WTC11 (cell line): ENCODE measurements at regions not wholly inside any gene's neighbourhood (a gene's known extent, or its start where the extent isn't known, plus 50 kb on each side); places are given as distances from the start of the nearest gene placed in this dataset.

Experiments used
- ATAC-seq: fragments of 200-7000 bp; cut with Tn5 transposase; 2 replicates; pipeline ENCODE4 v1.10.0; 2021; ENCODE audit warnings: mild to moderate bottlenecking, moderate library complexity
- CTCF ChIA-PET: fragments of 300-600 bp; sonication (Branson Sonifier 250); formaldehyde crosslinking; loops from one replicate; lab custom pipeline; 2021; ENCODE audit warnings: antibody characterized with exemption; lab: Charles Lee
- POLR2A ChIA-PET: fragments of 350-600 bp; sonication (Branson Sonifier 250); formaldehyde crosslinking; loops from one replicate; lab custom pipeline; 2021; ENCODE audit warnings: antibody characterized with exemption; lab: Charles Lee
- DNase-seq: peaks from one replicate; pipeline ENCODE4 v3.0.0; 2021; ENCODE audit warnings: low spot score
- H3K27ac Mint-ChIP-seq: 2 replicates; pipeline ENCODE4 v1.8.0; 2021; ENCODE audit warnings: mixed read lengths
- H3K27me3 Mint-ChIP-seq: 2 replicates; pipeline ENCODE4 v1.8.0; 2021; ENCODE audit warnings: low read depth, mild to moderate bottlenecking, moderate library complexity, mixed read lengths
- H3K36me3 Mint-ChIP-seq: 2 replicates; pipeline ENCODE4 v1.8.0; 2021; ENCODE audit warnings: mixed read lengths
- H3K4me1 Mint-ChIP-seq: 2 replicates; pipeline ENCODE4 v1.8.0; 2022; ENCODE audit warnings: mixed read lengths
- H3K4me3 Mint-ChIP-seq: 2 replicates; pipeline ENCODE4 v1.8.0; 2021; ENCODE audit warnings: mild to moderate bottlenecking, moderate library complexity, mixed read lengths
- H3K9me3 Mint-ChIP-seq: 2 replicates; pipeline ENCODE4 v1.8.0; 2021; ENCODE audit warnings: mixed read lengths
- ATF1 ChIP-seq: sonication (generic); formaldehyde crosslinking; IDR thresholded peaks from 2 replicates; pipeline ENCODE4 v1.8.1; 2023; ENCODE audit warnings: mild to moderate bottlenecking, moderate library complexity, missing genetic modification reagents
- CREB1 ChIP-seq: sonication (generic); formaldehyde crosslinking; IDR thresholded peaks from 2 replicates; pipeline ENCODE4 v1.8.0; 2023; ENCODE audit warnings: mild to moderate bottlenecking, missing genetic modification reagents
- GRHL2 ChIP-seq: fragments of 250-450 bp; sonication (Bioruptor Pico); IDR thresholded peaks from 2 replicates; pipeline ENCODE4 v1.8.0; 2022; ENCODE audit warnings: mild to moderate bottlenecking, moderate library complexity; ENCODE audit not compliant: insufficient replicate concordance, severe bottlenecking
- GTF2I ChIP-seq: fragments of 250-450 bp; sonication (Bioruptor Pico); conservative IDR thresholded peaks from 2 replicates; pipeline ENCODE4 v1.4.0; 2021; ENCODE audit warnings: mild to moderate bottlenecking
- IRF2 ChIP-seq: sonication (generic); formaldehyde crosslinking; IDR thresholded peaks from 2 replicates; pipeline ENCODE4 v1.8.0; 2022; ENCODE audit warnings: low read depth, missing genetic modification reagents, borderline replicate concordance
- NR1H2 ChIP-seq: sonication (generic); formaldehyde crosslinking; IDR thresholded peaks from 2 replicates; pipeline ENCODE4 v1.9.0; 2021; ENCODE audit warnings: mild to moderate bottlenecking, moderate library complexity, missing genetic modification reagents
- RELA ChIP-seq: sonication (generic); formaldehyde crosslinking; IDR thresholded peaks from 2 replicates; pipeline ENCODE4 v1.8.1; 2022; ENCODE audit warnings: missing genetic modification reagents, mild to moderate bottlenecking, borderline replicate concordance
- SMAD4 ChIP-seq: sonication (generic); formaldehyde crosslinking; IDR thresholded peaks from 2 replicates; pipeline ENCODE4 v1.8.0; 2022; ENCODE audit warnings: mild to moderate bottlenecking, missing genetic modification reagents
- TEAD1 ChIP-seq: sonication (generic); formaldehyde crosslinking; IDR thresholded peaks from 2 replicates; pipeline ENCODE4 v1.8.0; 2022; ENCODE audit warnings: mild to moderate bottlenecking, missing genetic modification reagents
- ZBTB21 ChIP-seq: sonication (generic); formaldehyde crosslinking; IDR thresholded peaks from 2 replicates; pipeline ENCODE4 v1.8.1; 2023; ENCODE audit warnings: mild to moderate bottlenecking, missing genetic modification reagents, borderline replicate concordance
- ZNF317 ChIP-seq: sonication (generic); formaldehyde crosslinking; IDR thresholded peaks from 2 replicates; pipeline ENCODE4 v1.8.1; 2023; ENCODE audit warnings: low read depth, mild to moderate bottlenecking, moderate library complexity, missing genetic modification reagents, borderline replicate concordance
- ZNF671 ChIP-seq: fragments of 250-450 bp; sonication (Bioruptor Pico); IDR thresholded peaks from 2 replicates; pipeline ENCODE4 v1.8.0; 2021; ENCODE audit warnings: mild to moderate bottlenecking
- TF ChIP-seq, protein P1 (sequence below): sonication (generic); formaldehyde crosslinking; IDR thresholded peaks from 2 replicates; pipeline ENCODE4 v1.8.1; 2023; ENCODE audit warnings: mild to moderate bottlenecking, missing genetic modification reagents, borderline replicate concordance
- TF ChIP-seq, protein P2 (sequence below): fragments of 200-600 bp; IDR thresholded peaks from 2 replicates; pipeline ENCODE4 v1.8.0; 2022; ENCODE audit warnings: antibody characterized with exemption
- TF ChIP-seq, protein P3 (sequence below): sonication (generic); formaldehyde crosslinking; IDR thresholded peaks from 2 replicates; pipeline ENCODE4 v1.8.1; 2023; ENCODE audit warnings: mild to moderate bottlenecking, missing genetic modification reagents
- TF ChIP-seq, protein P4 (sequence below): sonication (generic); formaldehyde crosslinking; IDR thresholded peaks from 2 replicates; pipeline ENCODE4 v1.8.1; 2023; ENCODE audit warnings: mild to moderate bottlenecking, moderate library complexity, missing genetic modification reagents
- TF ChIP-seq, protein P5 (sequence below): fragments of 250-450 bp; sonication (Bioruptor Pico); IDR thresholded peaks from 2 replicates; pipeline ENCODE4 v2.1.2; 2022; ENCODE audit warnings: mild to moderate bottlenecking, moderate library complexity
- TF ChIP-seq, protein P6 (sequence below): sonication (generic); formaldehyde crosslinking; IDR thresholded peaks from 2 replicates; pipeline ENCODE4 v1.8.1; 2022; ENCODE audit warnings: low read depth, missing genetic modification reagents, borderline replicate concordance

DNA sequence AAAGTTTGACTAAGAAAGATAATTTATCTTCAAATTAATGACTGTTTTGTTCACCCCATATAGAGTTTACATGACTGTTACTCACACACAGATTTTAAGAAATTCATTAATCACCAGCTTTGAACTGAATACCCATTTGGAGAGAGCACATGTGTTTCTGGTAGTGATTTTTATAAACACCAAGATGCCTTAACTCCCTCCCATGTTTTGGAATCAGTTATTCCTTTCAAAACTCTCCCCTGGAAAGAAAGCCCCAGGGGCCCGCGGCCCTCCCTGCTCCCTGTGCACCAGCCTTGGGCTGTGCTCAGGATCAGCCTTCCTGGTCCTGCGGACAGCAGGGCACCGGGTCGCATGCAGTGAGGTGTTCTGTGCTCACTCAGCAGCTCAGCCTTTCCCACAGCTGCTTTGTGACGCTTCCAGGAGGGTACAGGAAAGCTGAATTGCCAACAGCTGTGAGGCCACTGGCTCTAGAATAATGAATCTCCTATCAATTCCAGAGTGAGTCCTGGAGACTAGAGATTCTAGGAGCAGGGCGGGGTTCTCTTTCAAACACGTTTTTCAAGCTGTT, 483.2 kb downstream of the EFNB2 start:
- Mint-ChIP-seq H3K27ac (peak overlapping the region; percentile 45; the same call in 1 of the 2 replicates), H3K4me3 (no peak overlapping the region), H3K27me3 (no peaks in the 10 kb centered on the region), H3K4me1 (no peaks in the 10 kb centered on the region), H3K9me3 (no peaks in the 10 kb centered on the region), H3K36me3 (no peaks in the 10 kb centered on the region)
- ChIA-PET POLR2A (interaction anchor here (1.0 kb wide), 1 partner anchor 481 kb away, joined by 3 read pairs; no protein-coding TSS in a partner anchor), CTCF (no interaction called here)
- TF ChIP-seq SMAD4 (CRISPR knock-in tag) (no peak), ZNF317 (CRISPR knock-in tag) (no peak), CREB1 (CRISPR knock-in tag) (no peak), NR1H2 (CRISPR knock-in tag) (no peak), RELA (CRISPR knock-in tag) (no peak), ZNF671 (no peak), GRHL2 (CRISPR knock-in tag) (no peak), ZBTB21 (CRISPR knock-in tag) (no peak), TEAD1 (CRISPR knock-in tag) (no peak), ATF1 (CRISPR knock-in tag) (no peak), GTF2I (CRISPR knock-in tag) (no peak), IRF2 (no peak)
- TF ChIP-seq, protein P1, sequence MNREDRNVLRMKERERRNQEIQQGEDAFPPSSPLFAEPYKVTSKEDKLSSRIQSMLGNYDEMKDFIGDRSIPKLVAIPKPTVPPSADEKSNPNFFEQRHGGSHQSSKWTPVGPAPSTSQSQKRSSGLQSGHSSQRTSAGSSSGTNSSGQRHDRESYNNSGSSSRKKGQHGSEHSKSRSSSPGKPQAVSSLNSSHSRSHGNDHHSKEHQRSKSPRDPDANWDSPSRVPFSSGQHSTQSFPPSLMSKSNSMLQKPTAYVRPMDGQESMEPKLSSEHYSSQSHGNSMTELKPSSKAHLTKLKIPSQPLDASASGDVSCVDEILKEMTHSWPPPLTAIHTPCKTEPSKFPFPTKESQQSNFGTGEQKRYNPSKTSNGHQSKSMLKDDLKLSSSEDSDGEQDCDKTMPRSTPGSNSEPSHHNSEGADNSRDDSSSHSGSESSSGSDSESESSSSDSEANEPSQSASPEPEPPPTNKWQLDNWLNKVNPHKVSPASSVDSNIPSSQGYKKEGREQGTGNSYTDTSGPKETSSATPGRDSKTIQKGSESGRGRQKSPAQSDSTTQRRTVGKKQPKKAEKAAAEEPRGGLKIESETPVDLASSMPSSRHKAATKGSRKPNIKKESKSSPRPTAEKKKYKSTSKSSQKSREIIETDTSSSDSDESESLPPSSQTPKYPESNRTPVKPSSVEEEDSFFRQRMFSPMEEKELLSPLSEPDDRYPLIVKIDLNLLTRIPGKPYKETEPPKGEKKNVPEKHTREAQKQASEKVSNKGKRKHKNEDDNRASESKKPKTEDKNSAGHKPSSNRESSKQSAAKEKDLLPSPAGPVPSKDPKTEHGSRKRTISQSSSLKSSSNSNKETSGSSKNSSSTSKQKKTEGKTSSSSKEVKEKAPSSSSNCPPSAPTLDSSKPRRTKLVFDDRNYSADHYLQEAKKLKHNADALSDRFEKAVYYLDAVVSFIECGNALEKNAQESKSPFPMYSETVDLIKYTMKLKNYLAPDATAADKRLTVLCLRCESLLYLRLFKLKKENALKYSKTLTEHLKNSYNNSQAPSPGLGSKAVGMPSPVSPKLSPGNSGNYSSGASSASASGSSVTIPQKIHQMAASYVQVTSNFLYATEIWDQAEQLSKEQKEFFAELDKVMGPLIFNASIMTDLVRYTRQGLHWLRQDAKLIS (CRISPR knock-in tag) = no peak
- TF ChIP-seq, protein P2, sequence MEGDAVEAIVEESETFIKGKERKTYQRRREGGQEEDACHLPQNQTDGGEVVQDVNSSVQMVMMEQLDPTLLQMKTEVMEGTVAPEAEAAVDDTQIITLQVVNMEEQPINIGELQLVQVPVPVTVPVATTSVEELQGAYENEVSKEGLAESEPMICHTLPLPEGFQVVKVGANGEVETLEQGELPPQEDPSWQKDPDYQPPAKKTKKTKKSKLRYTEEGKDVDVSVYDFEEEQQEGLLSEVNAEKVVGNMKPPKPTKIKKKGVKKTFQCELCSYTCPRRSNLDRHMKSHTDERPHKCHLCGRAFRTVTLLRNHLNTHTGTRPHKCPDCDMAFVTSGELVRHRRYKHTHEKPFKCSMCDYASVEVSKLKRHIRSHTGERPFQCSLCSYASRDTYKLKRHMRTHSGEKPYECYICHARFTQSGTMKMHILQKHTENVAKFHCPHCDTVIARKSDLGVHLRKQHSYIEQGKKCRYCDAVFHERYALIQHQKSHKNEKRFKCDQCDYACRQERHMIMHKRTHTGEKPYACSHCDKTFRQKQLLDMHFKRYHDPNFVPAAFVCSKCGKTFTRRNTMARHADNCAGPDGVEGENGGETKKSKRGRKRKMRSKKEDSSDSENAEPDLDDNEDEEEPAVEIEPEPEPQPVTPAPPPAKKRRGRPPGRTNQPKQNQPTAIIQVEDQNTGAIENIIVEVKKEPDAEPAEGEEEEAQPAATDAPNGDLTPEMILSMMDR = no peak
- TF ChIP-seq, protein P3, sequence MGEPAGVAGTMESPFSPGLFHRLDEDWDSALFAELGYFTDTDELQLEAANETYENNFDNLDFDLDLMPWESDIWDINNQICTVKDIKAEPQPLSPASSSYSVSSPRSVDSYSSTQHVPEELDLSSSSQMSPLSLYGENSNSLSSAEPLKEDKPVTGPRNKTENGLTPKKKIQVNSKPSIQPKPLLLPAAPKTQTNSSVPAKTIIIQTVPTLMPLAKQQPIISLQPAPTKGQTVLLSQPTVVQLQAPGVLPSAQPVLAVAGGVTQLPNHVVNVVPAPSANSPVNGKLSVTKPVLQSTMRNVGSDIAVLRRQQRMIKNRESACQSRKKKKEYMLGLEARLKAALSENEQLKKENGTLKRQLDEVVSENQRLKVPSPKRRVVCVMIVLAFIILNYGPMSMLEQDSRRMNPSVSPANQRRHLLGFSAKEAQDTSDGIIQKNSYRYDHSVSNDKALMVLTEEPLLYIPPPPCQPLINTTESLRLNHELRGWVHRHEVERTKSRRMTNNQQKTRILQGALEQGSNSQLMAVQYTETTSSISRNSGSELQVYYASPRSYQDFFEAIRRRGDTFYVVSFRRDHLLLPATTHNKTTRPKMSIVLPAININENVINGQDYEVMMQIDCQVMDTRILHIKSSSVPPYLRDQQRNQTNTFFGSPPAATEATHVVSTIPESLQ (CRISPR knock-in tag) = no peak
- TF ChIP-seq, protein P4, sequence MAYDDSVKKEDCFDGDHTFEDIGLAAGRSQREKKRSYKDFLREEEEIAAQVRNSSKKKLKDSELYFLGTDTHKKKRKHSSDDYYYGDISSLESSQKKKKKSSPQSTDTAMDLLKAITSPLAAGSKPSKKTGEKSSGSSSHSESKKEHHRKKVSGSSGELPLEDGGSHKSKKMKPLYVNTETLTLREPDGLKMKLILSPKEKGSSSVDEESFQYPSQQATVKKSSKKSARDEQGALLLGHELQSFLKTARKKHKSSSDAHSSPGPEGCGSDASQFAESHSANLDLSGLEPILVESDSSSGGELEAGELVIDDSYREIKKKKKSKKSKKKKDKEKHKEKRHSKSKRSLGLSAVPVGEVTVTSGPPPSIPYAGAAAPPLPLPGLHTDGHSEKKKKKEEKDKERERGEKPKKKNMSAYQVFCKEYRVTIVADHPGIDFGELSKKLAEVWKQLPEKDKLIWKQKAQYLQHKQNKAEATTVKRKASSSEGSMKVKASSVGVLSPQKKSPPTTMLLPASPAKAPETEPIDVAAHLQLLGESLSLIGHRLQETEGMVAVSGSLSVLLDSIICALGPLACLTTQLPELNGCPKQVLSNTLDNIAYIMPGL = no peak
- TF ChIP-seq, protein P5, sequence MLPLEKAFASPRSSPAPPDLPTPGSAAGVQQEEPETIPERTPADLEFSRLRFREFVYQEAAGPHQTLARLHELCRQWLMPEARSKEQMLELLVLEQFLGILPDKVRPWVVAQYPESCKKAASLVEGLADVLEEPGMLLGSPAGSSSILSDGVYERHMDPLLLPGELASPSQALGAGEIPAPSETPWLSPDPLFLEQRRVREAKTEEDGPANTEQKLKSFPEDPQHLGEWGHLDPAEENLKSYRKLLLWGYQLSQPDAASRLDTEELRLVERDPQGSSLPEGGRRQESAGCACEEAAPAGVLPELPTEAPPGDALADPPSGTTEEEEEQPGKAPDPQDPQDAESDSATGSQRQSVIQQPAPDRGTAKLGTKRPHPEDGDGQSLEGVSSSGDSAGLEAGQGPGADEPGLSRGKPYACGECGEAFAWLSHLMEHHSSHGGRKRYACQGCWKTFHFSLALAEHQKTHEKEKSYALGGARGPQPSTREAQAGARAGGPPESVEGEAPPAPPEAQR (CRISPR knock-in tag) = no peak
- TF ChIP-seq, protein P6, sequence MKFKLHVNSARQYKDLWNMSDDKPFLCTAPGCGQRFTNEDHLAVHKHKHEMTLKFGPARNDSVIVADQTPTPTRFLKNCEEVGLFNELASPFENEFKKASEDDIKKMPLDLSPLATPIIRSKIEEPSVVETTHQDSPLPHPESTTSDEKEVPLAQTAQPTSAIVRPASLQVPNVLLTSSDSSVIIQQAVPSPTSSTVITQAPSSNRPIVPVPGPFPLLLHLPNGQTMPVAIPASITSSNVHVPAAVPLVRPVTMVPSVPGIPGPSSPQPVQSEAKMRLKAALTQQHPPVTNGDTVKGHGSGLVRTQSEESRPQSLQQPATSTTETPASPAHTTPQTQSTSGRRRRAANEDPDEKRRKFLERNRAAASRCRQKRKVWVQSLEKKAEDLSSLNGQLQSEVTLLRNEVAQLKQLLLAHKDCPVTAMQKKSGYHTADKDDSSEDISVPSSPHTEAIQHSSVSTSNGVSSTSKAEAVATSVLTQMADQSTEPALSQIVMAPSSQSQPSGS (CRISPR knock-in tag) = no peak
- no peak for DNase-seq
- peak; percentile 63 for ATAC-seq
